WTC11 (cell line): ENCODE measurements at regions not wholly inside any gene's neighbourhood (a gene's known extent, or its start where the extent isn't known, plus 50 kb on each side); places are given as distances from the start of the nearest gene placed in this dataset.

ENCODE experiments used
- CREB1 ChIP-seq: sonication (generic); formaldehyde crosslinking; IDR thresholded peaks from 2 replicates; pipeline ENCODE4 v1.8.0; 2023; ENCODE audit warnings: mild to moderate bottlenecking, missing genetic modification reagents
- ETV6 ChIP-seq: sonication (generic); formaldehyde crosslinking; IDR thresholded peaks from 2 replicates; pipeline ENCODE4 v1.8.1; 2022; ENCODE audit warnings: mild to moderate bottlenecking, missing genetic modification reagents
- JUN ChIP-seq: sonication (generic); formaldehyde crosslinking; IDR thresholded peaks from 2 replicates; pipeline ENCODE4 v1.8.0; 2023; ENCODE audit warnings: mild to moderate bottlenecking, missing genetic modification reagents
- MXD4 ChIP-seq: fragments of 250-450 bp; sonication (Bioruptor Pico); IDR thresholded peaks from 2 replicates; pipeline ENCODE4 v1.8.0; 2021; ENCODE audit warnings: mild to moderate bottlenecking, moderate library complexity, borderline replicate concordance
- SP1 ChIP-seq: sonication (generic); formaldehyde crosslinking; conservative IDR thresholded peaks from 2 replicates; pipeline ENCODE4 v1.8.1; 2022; ENCODE audit warnings: missing genetic modification reagents
- TP53 ChIP-seq: sonication (generic); formaldehyde crosslinking; IDR thresholded peaks from 2 replicates; pipeline ENCODE4 v1.8.1; 2023; ENCODE audit warnings: mild to moderate bottlenecking, missing genetic modification reagents
- TF ChIP-seq, protein P1 (sequence below): fragments of 250-450 bp; sonication (Bioruptor Pico); IDR thresholded peaks from 2 replicates; pipeline ENCODE4 v1.9.0; 2021; ENCODE audit warnings: mild to moderate bottlenecking
- TF ChIP-seq, protein P2 (sequence below): fragments of 200-600 bp; IDR thresholded peaks from 2 replicates; pipeline ENCODE4 v1.8.0; 2022; ENCODE audit warnings: antibody characterized with exemption

DNA sequence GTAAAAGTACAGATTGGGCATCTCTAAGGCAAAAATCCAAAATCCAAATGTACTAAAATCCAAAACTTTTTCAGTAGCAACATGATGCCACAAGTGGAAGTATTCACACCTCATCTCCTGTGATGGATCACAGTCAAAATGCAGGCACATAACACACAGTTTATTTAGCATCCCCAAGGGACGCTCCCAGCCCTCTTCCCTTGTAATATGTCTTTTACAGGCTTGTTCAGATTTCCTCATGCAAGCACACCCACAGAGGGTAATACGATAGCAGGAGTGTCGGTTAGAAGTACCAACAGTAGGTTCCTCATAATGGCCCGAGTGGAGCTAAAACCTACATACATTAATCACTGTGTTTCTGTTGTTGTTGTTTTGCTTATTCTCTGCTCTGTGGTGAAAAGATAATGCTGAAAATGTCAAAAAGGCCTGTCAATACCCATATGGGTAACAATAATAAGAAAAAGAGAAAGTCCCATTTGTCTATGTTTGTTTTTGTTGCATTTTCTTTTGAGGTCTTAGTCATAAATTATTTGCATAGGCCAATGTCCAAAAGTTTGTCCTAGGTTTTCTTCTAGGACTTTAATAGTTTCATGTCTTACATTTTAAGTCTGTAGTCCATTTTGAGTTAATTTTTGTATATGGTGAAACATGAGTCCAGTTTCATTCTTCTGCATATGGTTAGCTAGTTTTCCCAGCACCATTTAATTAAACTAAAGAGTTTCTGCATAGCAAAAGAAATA, 133.1 kb downstream of the LRIG3 start:
- TF ChIP-seq, protein P1, sequence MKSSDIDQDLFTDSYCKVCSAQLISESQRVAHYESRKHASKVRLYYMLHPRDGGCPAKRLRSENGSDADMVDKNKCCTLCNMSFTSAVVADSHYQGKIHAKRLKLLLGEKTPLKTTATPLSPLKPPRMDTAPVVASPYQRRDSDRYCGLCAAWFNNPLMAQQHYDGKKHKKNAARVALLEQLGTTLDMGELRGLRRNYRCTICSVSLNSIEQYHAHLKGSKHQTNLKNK (CRISPR knock-in tag), result no peak
- TF ChIP-seq JUN (no peak), MXD4 (no peak), TP53 (CRISPR knock-in tag) (no peak), CREB1 (CRISPR knock-in tag) (no peak), ETV6 (CRISPR knock-in tag) (no peak), SP1 (CRISPR knock-in tag) (no peak)
- TF ChIP-seq, protein P2, sequence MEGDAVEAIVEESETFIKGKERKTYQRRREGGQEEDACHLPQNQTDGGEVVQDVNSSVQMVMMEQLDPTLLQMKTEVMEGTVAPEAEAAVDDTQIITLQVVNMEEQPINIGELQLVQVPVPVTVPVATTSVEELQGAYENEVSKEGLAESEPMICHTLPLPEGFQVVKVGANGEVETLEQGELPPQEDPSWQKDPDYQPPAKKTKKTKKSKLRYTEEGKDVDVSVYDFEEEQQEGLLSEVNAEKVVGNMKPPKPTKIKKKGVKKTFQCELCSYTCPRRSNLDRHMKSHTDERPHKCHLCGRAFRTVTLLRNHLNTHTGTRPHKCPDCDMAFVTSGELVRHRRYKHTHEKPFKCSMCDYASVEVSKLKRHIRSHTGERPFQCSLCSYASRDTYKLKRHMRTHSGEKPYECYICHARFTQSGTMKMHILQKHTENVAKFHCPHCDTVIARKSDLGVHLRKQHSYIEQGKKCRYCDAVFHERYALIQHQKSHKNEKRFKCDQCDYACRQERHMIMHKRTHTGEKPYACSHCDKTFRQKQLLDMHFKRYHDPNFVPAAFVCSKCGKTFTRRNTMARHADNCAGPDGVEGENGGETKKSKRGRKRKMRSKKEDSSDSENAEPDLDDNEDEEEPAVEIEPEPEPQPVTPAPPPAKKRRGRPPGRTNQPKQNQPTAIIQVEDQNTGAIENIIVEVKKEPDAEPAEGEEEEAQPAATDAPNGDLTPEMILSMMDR, result no peak
